GM19238 (cell line): ENCODE measurements at regions not wholly inside any gene's neighbourhood (a gene's known extent, or its start where the extent isn't known, plus 50 kb on each side); places are given as distances from the start of the nearest gene placed in this dataset.

Source experiments
- DNase-seq: peaks from one replicate; pipeline ENCODE4 v3.0.0; 2011; ENCODE audit warnings: low spot score; ENCODE audit not compliant: insufficient read length

DNA sequence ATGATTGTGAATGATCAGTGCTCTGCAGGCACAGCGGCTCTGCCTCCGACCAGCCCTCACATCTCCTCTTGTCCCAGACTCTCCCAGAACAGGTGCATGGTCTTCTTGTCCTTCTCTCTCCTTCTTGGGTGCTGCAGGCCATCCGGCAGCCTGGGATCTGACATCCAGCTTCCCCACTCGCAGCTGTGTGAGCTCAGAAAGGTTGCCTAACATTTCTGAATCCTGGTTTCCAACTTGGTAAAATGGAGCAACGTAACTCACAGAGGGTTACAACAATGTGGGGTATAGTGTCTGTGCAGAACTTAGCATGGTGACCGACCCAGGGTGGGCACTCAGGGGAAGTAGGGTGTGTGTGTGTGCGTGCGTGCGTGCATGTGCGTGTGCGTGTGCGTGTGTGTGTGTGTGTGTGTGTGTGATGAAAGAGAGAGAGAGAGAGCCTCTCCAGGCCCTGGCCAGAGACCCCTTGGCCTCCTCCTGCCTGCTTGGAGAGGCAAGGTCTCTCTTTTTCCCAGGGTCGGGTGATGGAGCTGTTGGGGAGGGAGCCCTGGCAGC, 110.1 kb downstream of the SNX5 start:
- DNase-seq = no peak

DNA sequence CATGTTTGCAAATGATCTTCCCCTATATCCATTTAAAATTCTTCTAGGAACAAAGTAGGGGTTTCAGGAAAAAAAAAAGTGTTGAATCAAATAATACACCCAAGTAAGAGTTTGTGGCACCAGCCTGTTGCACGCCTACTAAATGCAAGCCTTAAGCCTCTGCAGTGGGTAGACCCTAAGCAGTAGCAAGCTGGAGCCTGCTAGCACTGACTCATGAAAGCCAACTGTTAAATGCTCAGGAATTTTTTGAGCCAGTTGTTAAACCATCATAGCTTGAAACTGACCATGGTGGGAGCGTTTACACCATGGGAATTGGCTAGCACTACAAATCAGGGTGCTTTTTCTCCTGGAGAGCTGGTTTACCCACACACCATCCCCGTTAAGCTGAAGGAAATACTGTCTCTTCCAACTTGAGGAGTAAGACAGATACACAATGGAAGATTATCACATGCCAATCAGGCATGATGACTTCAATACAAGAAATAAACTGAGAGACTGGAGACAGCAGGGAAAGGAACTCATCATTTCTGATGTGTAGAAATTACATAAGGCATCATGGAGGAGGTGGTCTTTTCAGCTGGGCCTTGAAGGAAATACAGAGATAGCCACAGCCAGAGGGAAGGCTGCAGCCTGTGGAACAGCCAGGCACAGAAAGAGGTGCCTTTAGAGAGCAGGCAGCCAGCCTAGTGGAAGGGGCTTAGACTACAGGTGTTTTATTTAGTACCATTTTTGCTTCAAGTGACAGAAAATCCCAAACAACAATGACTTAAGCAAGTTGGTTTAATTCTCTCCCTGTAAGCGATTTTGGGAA, 110.8 kb downstream of the SNX5 start:
- DNase-seq = no peak

DNA sequence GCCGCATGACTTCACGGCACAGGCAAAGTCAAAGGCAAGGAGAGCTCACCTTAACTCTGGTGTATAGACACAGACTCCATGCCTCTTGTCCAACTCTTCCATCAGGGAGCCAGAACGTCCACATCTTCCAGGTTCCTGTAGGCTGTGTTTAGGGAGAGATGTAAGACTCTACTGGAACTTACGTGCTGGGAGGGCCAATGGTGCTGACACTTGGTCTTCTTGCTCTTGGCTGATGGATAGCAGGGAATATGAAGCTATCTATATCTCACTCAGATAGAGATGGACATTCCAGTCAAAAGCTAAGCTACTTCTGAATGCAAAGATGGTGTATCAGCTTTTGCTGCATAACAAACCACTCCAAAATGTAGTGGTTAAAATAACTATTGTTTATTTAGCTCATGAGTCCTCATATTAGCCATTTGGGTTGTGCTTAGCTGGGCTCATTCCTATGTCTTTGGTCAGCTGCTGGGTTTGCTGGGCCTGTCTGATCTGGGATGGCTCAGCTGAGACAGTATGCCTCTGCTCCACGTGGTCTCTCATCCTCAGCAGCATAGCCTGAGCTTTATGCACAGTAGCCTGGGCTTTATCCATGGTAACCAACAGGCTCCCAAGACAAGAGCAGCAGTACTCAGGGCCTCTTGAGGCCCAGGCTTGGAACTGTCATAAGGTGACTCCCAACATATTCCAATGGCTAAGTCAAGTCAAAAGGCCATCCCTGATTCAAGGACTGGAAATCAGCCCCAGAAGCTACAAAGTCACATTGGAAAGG, 111.6 kb downstream of the SNX5 start:
- no peak for DNase-seq

DNA sequence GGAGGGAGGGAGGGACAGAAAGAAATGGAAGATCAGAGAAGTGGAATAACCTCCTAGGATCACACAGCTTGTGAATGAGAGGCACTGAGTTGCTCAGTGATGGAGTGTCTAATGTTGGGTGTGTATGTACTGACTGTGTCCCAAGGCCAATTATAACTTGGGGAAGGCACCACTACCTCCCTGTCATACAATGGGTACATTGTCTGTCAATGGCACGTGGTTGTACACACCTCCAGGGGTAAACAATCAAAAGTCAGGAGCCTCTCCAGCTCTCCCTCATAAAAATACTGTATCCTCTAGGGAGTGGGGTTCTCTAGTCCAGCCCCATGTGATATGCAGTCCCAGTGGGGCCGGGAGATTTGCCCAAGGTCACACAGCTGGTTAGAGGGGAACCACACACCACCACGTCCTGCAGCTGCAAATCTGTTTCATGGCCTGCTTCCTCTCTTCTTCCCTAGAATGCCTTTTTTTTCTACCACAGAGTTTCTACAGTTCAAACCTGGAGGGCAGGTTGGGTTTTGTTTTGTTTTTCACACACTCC, 112.5 kb downstream of the SNX5 start:
- peak; percentile 70 for DNase-seq

DNA sequence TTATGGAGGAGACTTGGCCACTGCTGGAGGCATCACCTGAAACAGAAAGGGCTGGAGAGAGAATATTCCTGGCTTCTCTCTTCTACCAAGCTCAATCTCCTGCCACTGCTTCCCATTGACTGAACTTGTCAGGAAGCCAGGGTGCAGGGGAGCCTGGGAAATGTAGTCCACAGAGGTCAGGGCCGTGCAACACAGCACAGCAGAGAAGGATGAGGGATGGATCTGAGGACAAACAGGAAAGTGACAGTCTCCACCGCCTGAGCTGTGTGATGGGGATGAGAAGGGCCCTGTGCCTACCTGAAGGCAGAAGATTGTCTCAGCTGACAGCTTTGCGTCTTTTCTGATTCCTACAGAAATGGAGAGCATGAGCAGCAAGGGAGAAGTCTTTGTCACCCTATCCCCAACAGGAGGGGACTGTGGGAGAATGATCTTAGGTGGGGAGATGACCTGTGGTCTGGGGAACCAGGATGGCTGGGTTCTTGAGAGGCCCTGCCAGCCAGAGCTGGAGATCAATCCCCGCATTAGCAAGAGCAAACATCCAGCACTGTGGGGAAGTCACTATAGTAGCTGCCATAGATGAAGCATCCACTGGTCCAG, 114.2 kb downstream of the SNX5 start:
- DNase-seq = no peak

DNA sequence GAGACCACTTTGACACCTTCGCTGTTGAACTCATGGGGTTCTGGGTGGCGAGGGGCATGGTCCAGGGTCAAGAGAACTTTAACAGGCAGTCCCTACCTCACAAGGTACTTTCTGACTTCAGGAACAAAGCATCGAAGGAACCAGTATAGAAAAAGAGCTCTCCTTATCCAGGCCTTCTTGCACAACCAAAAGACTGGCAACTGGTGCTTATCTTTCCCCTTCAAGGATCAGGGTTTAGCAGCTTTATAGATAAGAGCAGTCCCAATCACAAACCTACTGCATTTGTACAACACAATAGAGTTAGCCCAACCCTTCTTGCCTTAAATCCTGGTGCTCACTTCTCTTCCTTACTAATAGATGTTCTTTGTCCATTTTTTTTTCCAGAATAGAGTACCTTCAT, 116.3 kb downstream of the SNX5 start:
- no peak for DNase-seq

DNA sequence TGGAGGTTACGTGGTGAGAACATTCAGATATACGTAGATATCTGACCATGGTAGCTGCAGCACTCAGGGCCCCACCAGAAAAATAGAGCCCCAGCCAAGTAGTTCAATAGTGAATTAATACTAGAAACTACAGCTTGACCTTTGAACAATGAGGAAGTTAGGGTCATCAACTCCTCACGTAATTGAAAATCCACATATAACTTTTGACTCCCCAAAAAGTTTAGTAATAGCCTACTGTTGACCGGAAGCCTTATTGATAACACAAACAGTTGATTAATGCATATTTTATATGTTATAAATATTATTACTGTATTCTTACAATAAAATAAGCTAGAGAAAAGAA, 117.9 kb downstream of the SNX5 start:
- DNase-seq = no peak

DNA sequence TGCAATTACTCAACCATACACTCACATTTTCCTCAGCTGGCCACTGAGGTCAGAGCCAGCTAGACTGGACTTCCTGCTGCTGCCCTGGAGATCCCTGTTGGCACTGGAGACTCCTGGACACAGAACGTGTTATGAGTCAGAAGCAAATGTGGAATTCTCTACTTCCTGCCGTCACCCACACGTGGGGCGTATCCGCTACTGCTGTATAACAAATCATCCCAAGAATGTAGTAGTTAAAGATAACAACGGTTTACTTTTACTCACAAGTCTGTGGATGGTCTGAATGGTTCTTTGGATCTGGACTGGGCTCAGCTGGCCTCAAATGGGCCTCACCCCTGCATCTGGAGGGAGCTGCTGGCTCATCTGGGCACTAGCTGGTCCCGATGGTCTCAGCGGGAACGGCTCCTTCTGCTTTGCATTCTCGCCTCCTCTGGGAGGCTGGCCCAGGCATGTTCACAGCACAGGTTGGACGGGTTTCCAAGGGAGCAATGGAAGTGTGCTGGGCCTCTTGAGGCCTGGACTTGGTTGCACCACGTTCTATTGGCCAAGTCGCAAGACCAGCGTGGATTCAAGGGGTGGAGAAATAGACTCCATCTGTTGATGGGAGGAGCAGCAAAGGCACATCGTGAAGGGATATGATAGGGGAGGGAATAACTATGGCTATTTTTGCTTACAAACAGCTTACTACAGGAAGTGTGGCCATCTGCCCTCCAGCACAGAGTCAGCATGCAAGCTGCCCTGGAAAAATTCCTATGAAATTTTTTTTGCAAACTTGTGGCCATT, 118.5 kb downstream of the SNX5 start:
- DNase-seq = no peak

DNA sequence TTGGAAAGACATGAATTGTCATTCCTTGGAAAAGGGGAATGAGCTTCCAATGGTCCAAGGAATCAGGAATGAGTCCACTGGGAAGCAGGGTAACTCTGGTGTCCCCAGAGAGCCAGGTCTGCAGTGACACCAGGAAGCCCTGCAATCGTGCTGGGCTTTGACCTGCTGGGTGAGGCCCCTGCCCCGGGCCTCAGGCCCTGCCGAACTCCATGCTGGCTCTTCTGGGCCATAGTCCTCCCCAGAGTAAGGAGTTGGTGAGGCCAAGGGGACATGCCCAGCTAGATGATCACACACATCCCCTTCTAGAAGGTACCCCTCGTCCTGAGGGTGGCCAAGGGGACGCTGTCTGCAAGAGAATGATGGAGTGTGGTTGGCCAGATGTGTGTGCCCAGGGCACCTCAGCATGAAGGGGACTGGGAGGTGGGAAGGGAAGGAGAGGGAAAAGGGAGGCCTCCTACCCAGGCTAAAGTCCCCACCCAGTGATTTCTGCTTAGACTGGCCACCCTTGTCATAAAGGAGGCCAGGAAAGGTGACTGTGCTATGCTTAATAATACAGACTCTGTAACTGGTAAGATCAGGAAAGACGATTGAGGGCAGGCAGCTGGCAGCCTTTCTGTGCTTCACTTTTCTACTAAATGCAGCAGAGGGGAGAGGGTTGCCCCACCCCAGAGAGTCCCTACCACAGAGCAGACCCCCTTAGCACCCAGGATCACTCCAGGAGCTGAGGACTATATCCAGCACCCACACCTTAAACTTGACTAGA, 119.3 kb downstream of the SNX5 start:
- no peak for DNase-seq

DNA sequence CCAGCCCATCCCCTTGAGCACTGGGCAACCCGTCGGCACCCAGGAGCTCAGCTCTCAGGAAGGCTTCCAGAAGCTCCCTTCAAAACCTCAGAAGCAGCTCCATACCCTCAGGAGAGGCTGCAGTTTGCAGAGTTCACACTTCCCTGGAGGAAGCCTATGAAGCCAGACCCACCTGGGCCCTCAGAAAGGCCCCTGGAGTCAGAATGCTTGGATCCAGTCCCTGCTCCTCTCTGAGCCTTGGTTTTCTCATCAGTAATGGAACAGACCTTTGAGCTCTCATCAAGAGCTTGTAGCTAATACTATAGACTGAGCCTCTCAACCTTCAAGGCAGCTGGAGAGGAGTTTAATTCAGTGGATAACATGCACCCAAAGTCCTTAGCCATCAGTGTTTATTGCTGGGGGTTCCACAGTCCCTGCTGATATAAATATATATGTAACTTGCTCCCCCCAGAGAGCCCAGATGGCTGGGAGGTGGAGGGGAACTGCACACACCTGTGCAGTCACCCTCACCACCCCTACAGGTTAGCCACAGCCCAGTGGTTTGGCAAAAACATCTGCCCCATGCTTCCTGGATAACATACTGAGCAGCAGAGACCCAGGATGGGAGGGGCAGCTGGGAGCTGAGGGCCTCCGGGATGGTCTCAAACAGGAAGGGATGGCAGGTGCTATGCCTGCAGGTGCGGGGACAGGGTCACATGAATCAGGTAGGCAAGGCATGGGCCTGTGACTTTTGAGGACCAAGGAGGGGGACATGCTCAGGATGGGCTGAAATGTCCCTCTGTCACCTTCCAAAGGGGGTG, 120.1 kb downstream of the SNX5 start:
- no peak for DNase-seq

DNA sequence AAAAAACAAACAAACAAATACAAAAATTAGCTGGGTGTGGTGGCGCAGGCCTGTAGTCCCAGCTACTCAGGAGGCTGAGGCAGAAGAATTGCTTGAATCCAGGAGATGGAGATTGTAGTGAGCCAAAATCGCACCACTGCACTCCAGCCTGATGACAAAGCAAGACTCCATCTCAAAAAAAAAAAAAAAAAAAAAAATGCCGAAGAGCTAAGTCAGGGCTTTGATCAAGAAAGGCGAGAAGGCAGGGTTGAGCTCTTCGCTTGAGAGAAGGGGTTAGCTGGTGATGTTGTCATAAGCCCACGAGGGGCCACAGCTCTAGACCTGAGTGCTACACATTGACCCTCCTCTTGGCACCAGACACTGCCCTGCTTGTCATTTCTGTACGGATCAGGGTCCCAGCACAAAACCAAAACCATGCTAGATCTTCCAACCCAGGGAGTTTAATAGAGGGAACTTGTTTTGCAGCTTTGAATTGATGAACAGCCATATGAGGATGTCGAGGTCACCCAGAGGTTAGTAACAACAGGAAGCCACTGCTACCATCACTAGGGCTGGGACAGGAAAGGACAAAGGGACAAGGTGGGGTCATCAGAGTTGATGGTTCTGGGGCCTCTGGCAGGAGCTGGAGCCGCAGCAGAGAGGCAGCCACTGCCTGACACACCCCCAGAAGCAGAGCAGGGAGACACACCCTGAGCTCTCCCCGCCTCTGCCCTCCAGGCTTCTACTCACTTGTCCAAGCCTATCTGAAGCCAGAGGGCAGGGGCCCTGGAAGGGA, 122.7 kb downstream of the SNX5 start:
- no peak for DNase-seq

DNA sequence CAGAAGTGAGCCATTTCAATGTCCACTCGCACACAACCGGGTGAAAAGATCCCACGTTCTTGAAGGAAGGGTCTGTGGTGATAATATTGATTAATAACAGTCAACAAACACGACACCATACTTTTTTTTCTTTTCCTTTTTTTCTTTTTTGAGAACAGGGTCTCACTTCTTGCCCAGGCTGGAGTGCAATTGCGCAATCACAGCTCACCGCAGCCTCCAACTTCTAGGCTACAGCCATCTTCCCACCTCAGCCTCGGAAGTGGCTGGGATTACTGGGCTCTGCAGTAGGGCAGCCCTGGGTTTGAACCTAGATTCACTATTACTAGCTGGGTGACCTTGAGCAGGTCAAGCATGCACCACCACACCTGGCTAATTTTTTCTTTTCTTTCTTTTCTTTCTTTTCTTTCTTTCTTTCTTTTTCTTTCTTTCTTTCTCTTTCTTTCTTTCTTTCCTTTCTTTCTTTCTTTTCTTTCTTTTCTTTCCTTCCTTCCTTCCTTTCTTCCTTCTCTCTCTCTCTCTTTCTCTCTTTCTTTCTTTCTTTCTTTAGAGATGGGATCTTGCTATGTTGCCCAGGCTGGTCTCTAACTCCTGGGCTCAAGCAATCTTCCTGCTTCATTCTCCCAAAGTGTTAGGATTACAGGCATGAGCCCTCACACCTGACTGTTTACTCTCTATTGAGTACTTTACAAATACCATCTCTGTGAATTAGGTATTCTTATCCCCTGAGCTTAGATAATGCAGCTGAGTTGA, 123.9 kb downstream of the SNX5 start:
- no peak for DNase-seq

DNA sequence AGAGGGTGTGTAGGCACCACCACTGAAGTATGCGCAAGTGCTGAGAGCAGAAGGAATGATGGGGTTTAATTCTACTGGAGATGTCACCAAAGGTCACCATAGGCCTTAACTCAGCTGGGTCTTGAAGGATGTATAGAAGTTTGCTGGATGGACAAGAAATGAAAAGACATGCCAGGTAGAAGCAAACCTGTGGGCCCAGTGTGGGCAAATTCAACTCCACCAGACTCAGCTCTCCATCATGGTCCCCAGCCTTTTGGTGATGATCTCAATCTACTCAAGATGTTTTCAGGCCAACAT, 124.5 kb downstream of the SNX5 start:
- DNase-seq = no peak

DNA sequence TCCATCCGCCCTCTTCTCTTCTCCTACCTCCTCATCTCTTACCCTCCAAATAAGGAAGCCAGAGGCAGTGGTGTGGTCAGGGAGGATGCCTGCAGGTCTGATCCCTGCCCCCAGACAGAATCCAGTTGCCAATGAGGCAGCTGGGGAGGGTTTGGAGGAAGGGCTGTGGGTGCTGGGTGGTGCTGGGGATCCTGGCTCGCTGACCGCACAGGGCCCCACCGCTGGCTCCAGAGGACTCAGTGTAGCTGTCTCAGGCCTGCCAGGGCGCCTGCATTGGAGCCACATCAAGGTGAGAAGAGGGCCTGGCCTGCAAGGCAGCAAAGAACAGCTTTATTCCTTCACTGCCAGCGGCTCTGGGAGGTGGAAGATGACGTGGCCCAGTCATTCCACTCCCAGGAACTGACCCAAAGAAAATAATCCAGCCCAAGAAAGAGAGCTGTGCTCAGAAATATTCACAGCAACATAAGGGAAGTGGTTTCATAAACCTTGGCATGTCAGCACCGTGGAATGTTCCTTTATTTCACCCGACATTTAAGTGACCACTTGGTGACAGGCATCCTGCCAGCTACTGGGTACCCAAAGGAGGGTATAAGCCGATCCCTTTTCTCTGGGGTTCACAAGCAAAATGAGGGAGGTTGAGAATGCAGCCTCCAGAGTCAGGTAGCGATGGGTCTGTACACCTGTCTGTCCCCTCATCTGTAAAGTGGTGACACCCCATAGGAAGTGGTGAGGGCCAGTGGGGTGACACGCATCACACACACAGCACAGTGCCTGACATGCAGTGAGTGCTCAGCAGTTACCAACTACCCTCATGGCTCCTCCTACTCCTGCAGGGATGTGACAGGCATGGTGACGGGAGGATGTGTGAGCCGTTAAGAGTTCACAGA, 125.1 kb downstream of the SNX5 start:
- peak; percentile 40 for DNase-seq

DNA sequence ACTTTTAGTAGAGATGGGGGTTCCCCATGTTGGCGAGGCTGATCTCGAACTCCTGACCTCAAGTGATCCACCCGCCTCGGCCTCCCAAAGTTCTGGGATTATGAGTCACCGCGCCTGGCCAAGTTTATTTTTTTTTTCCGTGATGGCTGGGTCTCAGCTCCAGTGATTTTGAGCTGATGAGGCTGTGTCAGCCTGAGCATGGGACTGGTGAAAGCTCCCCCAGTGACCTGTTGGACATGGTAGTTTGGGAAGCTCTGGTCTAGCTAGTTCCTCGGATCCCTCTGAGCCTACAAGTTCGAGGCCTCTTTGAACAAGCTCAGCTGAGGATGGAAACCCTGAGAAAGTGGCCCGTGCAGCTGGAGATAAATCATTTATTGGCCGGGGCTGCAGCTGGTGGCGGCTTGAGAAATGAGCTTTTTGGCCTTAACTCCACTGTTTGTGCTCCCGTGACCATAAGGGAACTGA, 126.8 kb downstream of the SNX5 start:
- DNase-seq = no peak

DNA sequence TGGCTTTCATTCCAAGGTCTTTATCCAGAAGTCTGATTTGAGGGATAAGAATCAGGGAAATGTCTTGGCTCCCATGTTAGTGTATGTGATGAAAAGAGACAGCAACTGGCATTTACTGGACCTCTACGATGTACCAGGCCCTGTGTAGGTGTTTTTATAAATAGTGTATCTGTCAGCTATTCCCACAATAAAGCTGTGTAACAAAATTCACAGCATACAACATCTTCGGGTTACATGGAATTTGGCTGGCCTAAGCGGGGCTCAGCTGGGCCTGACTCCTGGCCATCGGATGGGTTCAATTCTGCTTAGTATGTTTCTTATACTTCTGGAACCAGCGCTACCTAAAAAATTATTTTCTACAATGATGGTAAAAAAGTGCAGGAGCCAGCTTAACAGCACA, 128.2 kb downstream of the SNX5 start:
- no peak for DNase-seq

DNA sequence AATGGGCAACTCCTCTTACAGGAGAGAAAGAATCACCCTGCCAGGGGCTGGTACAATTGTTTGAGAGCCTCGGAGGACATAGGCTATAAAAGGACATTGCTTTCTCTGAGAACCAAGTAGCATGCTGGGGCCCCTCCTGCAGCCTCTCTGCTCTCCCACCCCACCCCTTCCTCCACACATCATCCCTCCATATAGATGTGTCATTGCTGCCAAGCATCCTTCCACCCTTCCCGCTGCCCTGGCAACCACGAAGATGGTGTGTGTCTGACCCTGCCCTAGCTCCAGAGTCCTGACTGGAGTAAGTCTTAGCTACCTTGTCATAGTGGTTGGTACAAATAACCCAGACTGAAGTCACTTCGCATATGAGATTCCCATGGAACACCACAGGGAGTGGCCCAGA, 129.7 kb downstream of the SNX5 start:
- no peak for DNase-seq
